Endothelial cell of umbilical vein (primary cell): ENCODE measurements at regions not wholly inside any gene's neighbourhood (a gene's known extent, or its start where the extent isn't known, plus 50 kb on each side); places are given as distances from the start of the nearest gene placed in this dataset.

Experiments used
- BruUV-seq: library from RNA; stranded (reverse); fragments of 400-500 nt; replicated peaks from 2 replicates; lab custom pipeline; 2021; lab: Mats Ljungman, UMichigan
- CTCF ChIA-PET: fragments of 300-600, 350-600 bp; sonication (Branson Sonifier 250); formaldehyde crosslinking; loops from one replicate; lab custom pipeline; 2021; ENCODE audit warnings: antibody characterized with exemption, inconsistent platforms; lab: Charles Lee
- POLR2A ChIA-PET: fragments of 300-600, 350-600 bp; sonication (Branson Sonifier 250); formaldehyde crosslinking; loops from one replicate; lab custom pipeline; 2021; ENCODE audit warnings: antibody characterized with exemption, inconsistent platforms; lab: Charles Lee
- DNase-seq: peaks from one replicate; pipeline ENCODE4 v3.0.0-alpha.2; 2011; ENCODE audit warnings: low read depth, low spot score
- FAIRE-seq: peaks from 2 replicates; lab custom pipeline; 2011; peaks lifted over from hg19 to GRCh38; lab: Jason Lieb, UNC
- H2AFZ ChIP-seq: 2 replicates; pipeline ENCODE4 v1.6.0; 2012; ENCODE audit warnings: low read depth, low read length, control low read depth, inconsistent platforms
- H3K27ac ChIP-seq: 2 replicates; pipeline ENCODE4 v1.5.1; 2011; ENCODE audit warnings: low read depth, mild to moderate bottlenecking, control low read depth, low read length, moderate library complexity; ENCODE audit not compliant: insufficient read depth
- H3K27me3 ChIP-seq, 2 experiments: 2 replicates each; pipeline versions ENCODE4 v1.6.0 to v1.6.1; 2011; ENCODE audit warnings: low read length in 2 of 2, mixed read lengths in 1 of 2; ENCODE audit not compliant: control insufficient read depth in 2 of 2, insufficient read depth in 2 of 2
- H3K36me3 ChIP-seq, 2 experiments: 2 replicates in 1 of 2; 3 replicates in 1 of 2; pipeline ENCODE4 v1.5.1; 2011; ENCODE audit warnings: low read length in 2 of 2, mild to moderate bottlenecking in 1 of 2, moderate library complexity in 1 of 2; ENCODE audit not compliant: control insufficient read depth in 2 of 2, insufficient read depth in 2 of 2; ENCODE audit errors: extremely low read depth in 1 of 2
- H3K4me1 ChIP-seq: 3 replicates; pipeline ENCODE4 v1.5.1; 2011; ENCODE audit warnings: mild to moderate bottlenecking, low read length; ENCODE audit not compliant: control insufficient read depth, insufficient read depth; ENCODE audit errors: extremely low read depth
- H3K4me2 ChIP-seq: 2 replicates; pipeline ENCODE4 v1.6.1; 2011; ENCODE audit warnings: low read length, control low read depth, mixed read lengths; ENCODE audit not compliant: insufficient read depth
- H3K4me3 ChIP-seq, 3 experiments: fragments of 200-600 bp in 1 of 3; sonication (generic), shearing (Covaris generic) in 1 of 3; replicated peaks in 1 of 3; 2 replicates each; pipeline ENCODE4 v1.5.1; 2011 to 2016; ENCODE audit warnings: control low read depth in 3 of 3, low read length in 3 of 3, mild to moderate bottlenecking in 2 of 3, inconsistent platforms in 1 of 3, low read depth in 1 of 3, moderate library complexity in 1 of 3; ENCODE audit not compliant: insufficient read depth in 1 of 3
- H3K79me2 ChIP-seq: 2 replicates; pipeline ENCODE4 v1.6.0; 2012; ENCODE audit warnings: low read length, inconsistent platforms; ENCODE audit not compliant: control insufficient read depth, insufficient read depth
- H3K9ac ChIP-seq: replicated peaks from 2 replicates; pipeline ENCODE3; 2011; ENCODE audit warnings: low read length, control low read depth; ENCODE audit not compliant: insufficient read depth; ENCODE audit errors: extremely low read depth
- H3K9me1 ChIP-seq: replicated peaks from 3 replicates; pipeline ENCODE4 v1.6.0; 2011; ENCODE audit warnings: mild to moderate bottlenecking, low read length; ENCODE audit not compliant: control insufficient read depth, insufficient read depth; ENCODE audit errors: extremely low read depth
- H3K9me3 ChIP-seq: replicated peaks from 2 replicates; pipeline ENCODE4 v1.5.1; 2012; ENCODE audit warnings: low read length, inconsistent platforms; ENCODE audit not compliant: control insufficient read depth, insufficient read depth
- H4K20me1 ChIP-seq: replicated peaks from 2 replicates; pipeline ENCODE3; 2011; ENCODE audit warnings: mild to moderate bottlenecking, low read length; ENCODE audit not compliant: control insufficient read depth, insufficient read depth; ENCODE audit errors: extremely low read depth
- CTCF ChIP-seq, 2 donors: IDR thresholded peaks; 1 replicate in 1 of 2; 2 replicates in 1 of 2; pipeline ENCODE4 v1.5.1; 2011; ENCODE audit warnings: low read length in 2 of 2, mild to moderate bottlenecking in 2 of 2, moderate library complexity in 2 of 2, control low read depth in 1 of 2, inconsistent platforms in 1 of 2, low read depth in 1 of 2; ENCODE audit not compliant: insufficient read depth in 1 of 2; ENCODE audit errors: extremely low read depth in 1 of 2
- EZH2 ChIP-seq: IDR thresholded peaks from 2 replicates; pipeline ENCODE4 v1.6.1; 2012; ENCODE audit warnings: borderline replicate concordance, low read depth, mild to moderate bottlenecking, moderate library complexity, low read length, inconsistent platforms; ENCODE audit not compliant: severe bottlenecking
- FOS ChIP-seq: IDR thresholded peaks from 2 replicates; pipeline ENCODE4 v1.6.1; 2011; ENCODE audit warnings: mild to moderate bottlenecking, low read length, moderate library complexity, borderline replicate concordance; ENCODE audit not compliant: insufficient read depth
- GATA2 ChIP-seq: IDR thresholded peaks from 2 replicates; pipeline ENCODE4 v1.7.0; 2011; ENCODE audit warnings: low read depth, mild to moderate bottlenecking, moderate library complexity, mixed read lengths, low read length; ENCODE audit not compliant: insufficient read length, insufficient read depth
- JUN ChIP-seq: IDR thresholded peaks from 2 replicates; pipeline ENCODE4 v1.6.1; 2011; ENCODE audit warnings: borderline replicate concordance, low read depth; ENCODE audit not compliant: insufficient read length, insufficient read depth
- MAX ChIP-seq: IDR thresholded peaks from 2 replicates; pipeline ENCODE4 v1.6.1; 2011; ENCODE audit not compliant: insufficient read depth, insufficient read length
- MYC ChIP-seq: IDR thresholded peaks from one replicate; pipeline ENCODE4 v1.6.1; 2011; ENCODE audit warnings: mild to moderate bottlenecking, low read depth, low read length
- POLR2A ChIP-seq: IDR thresholded peaks from 2 replicates; pipeline ENCODE4 v1.6.1; 2012; ENCODE audit warnings: low read depth, mild to moderate bottlenecking, control low read depth, low read length
- POLR2AphosphoS5 ChIP-seq: IDR thresholded peaks from 2 replicates; pipeline ENCODE4 v1.6.1; 2012; ENCODE audit warnings: low read depth, mild to moderate bottlenecking, control low read depth, low read length, moderate library complexity; ENCODE audit not compliant: insufficient read depth
- dilution Hi-C: fragments of 300-500 bp; cut with MboI; formaldehyde crosslinking; loops from one replicate; pipeline ENCODE4 v1.15.0; 2019; ENCODE audit warnings: low sequenced_read_pairs; ENCODE audit not compliant: extremely low pct_ligation_motif_present
- intact Hi-C: fragments of 100-400 bp; cut with micrococcal nuclease; formaldehyde crosslinking; loops from one replicate; pipeline ENCODE4 v1.10.0; 2022

- no TSS peak for BruUV-seq
Measured at GRCh38 chr3:81968658-81969057, 207.2 kb upstream of the GBE1 start.

GRCh38 chr3:81967393-81967792, 205.9 kb upstream of the GBE1 start:
- Histone ChIP-seq H3K4me2 (no peak overlapping the region), H3K36me3 (no peaks in the 10 kb centered on the region), H3K9me1 (no peaks in the 10 kb centered on the region), H3K9ac (no peak overlapping the region), H2AFZ (no peak overlapping the region), H3K4me3 (no peak overlapping the region), H3K27me3 (peaks cover 0 to 2% of the 10 kb centered on the region in 2 experiments), H4K20me1 (no peaks in the 10 kb centered on the region), H3K9me3 (no peaks in the 10 kb centered on the region), H3K4me1 (no peaks in the 10 kb centered on the region), H3K27ac (no peak overlapping the region), H3K79me2 (no peaks in the 10 kb centered on the region)
- DNase-seq (no peak), FAIRE-seq (no peak)
- ChIA-PET POLR2A (no interaction called here), CTCF (no interaction called here)
- TF ChIP-seq POLR2A (no peak), GATA2 (no peak), MYC (no peak), MAX (no peak), CTCF (IDR thresholded peaks at IDR 0.05; ENCODE audit: extremely low read depth in 1 of 2, insufficient read depth in 1 of 2, low read depth in 1 of 2, low read length in 2 of 2) (no peak), FOS (no peak), POLR2AphosphoS5 (no peak), JUN (no peak), EZH2 (no peak)
- intact Hi-C loops, result no loop called here
- no TSS peak for BruUV-seq
- dilution Hi-C loops, result no loop called here

More at GRCh38 chr3:81968658-81969057, 207.2 kb upstream of the GBE1 start:
- Histone ChIP-seq H3K4me1 (no peaks in the 10 kb centered on the region), H3K9ac (no peak overlapping the region), H2AFZ (no peak overlapping the region), H3K27ac (no peak overlapping the region), H3K27me3 (peaks cover 0 to 2% of the 10 kb centered on the region in 2 experiments), H3K9me1 (no peaks in the 10 kb centered on the region), H3K36me3 (no peaks in the 10 kb centered on the region), H3K9me3 (no peaks in the 10 kb centered on the region), H4K20me1 (no peaks in the 10 kb centered on the region), H3K79me2 (no peaks in the 10 kb centered on the region), H3K4me3 (no peak overlapping the region), H3K4me2 (no peak overlapping the region)
- no peak for TF ChIP-seq GATA2
- no peak for TF ChIP-seq MAX
- no peak for TF ChIP-seq MYC
- TF ChIP-seq EZH2, result no peak
- DNase-seq (no peak), FAIRE-seq (peak; percentile 42)
- POLR2A ChIA-PET, result no interaction called here
- CTCF ChIA-PET, result no interaction called here
- intact Hi-C loops, result no loop called here
- dilution Hi-C loops, result no loop called here
